ENCODE measurements at regions not wholly inside any gene's neighbourhood (a gene's known extent, or its start where the extent isn't known, plus 50 kb on each side); places are given as distances from the start of the nearest gene placed in this dataset.

DNA sequence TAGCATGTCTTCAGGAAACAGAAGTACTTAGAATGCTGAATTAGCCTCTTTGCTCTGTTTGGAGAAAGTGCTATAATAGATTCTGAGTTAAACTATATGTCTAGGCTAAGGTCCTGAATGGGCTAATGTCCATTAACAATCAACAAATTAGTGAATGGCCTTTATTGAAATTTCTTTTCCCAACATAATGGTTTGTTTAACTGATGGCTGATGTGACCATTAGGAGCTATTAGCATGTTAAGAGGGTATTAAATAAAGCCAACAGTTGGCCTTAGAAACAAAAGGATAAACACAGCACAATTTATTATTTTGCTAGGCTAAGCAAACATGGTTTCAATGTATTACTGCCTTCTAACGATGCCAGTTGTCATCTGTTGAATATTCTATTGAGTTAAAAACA, 234.3 kb upstream of the HS3ST5 start:
- no peak overlapping the region for H3K4me3 ChIP-seq (replicated peaks in 1 of 3; ENCODE audit: insufficient read depth in 1 of 3, low read depth in 1 of 3, low read length in 3 of 3)
- no peak overlapping the region for H2AFZ ChIP-seq (ENCODE audit: low read depth, low read length)
- no peaks in the 10 kb centered on the region for H3K4me1 ChIP-seq (ENCODE audit: control insufficient read depth, extremely low read depth, insufficient read depth, low read length)
- H3K9me3 ChIP-seq (replicated peaks; ENCODE audit: control insufficient read depth, insufficient read depth, low read length) = no peaks in the 10 kb centered on the region
- no peaks in the 10 kb centered on the region for H3K36me3 ChIP-seq (ENCODE audit: control insufficient read depth in 2 of 2, extremely low read depth in 1 of 2, insufficient read depth in 2 of 2, low read length in 2 of 2)
- intact Hi-C loops (cut with micrococcal nuclease) = no loop called here
- H3K4me2 ChIP-seq (ENCODE audit: insufficient read depth, low read length) = no peak overlapping the region
- ChIA-PET POLR2A (no interaction called here), CTCF (no interaction called here)
- dilution Hi-C loops (cut with MboI; ENCODE audit: extremely low pct_ligation_motif_present, low sequenced_read_pairs) = no loop called here
- no peaks in the 10 kb centered on the region for H3K9me1 ChIP-seq (replicated peaks; ENCODE audit: control insufficient read depth, extremely low read depth, insufficient read depth, low read length)
- no peaks in the 10 kb centered on the region for H4K20me1 ChIP-seq (replicated peaks; ENCODE audit: control insufficient read depth, extremely low read depth, insufficient read depth, low read length)
- DNase-seq (ENCODE audit: low read depth, low spot score) = no peak
- H3K27me3 ChIP-seq (ENCODE audit: control insufficient read depth in 2 of 2, insufficient read depth in 2 of 2, low read length in 2 of 2) = no peaks in the 10 kb centered on the region
- no peak for FAIRE-seq
- H3K79me2 ChIP-seq (ENCODE audit: control insufficient read depth, insufficient read depth, low read length) = no peaks in the 10 kb centered on the region
- no peak overlapping the region for H3K9ac ChIP-seq (replicated peaks; ENCODE audit: extremely low read depth, insufficient read depth, low read length)
- no peak overlapping the region for H3K27ac ChIP-seq (ENCODE audit: insufficient read depth, low read depth, low read length)
- TF ChIP-seq JUN (IDR thresholded peaks at IDR 0.05; ENCODE audit: borderline replicate concordance, insufficient read depth, insufficient read length, low read depth) (no peak), MYC (IDR thresholded peaks at IDR 0.05; ENCODE audit: low read depth, low read length) (no peak), POLR2AphosphoS5 (IDR thresholded peaks at IDR 0.05; ENCODE audit: insufficient read depth, low read depth, low read length) (no peak), EZH2 (IDR thresholded peaks at IDR 0.05; ENCODE audit: borderline replicate concordance, low read depth, low read length, severe bottlenecking) (no peak), GATA2 (IDR thresholded peaks at IDR 0.05; ENCODE audit: insufficient read depth, insufficient read length, low read depth, low read length) (no peak), POLR2A (IDR thresholded peaks at IDR 0.05; ENCODE audit: low read depth, low read length) (no peak), FOS (IDR thresholded peaks at IDR 0.05; ENCODE audit: borderline replicate concordance, insufficient read depth, low read length) (no peak)
- TF ChIP-seq, protein P1, sequence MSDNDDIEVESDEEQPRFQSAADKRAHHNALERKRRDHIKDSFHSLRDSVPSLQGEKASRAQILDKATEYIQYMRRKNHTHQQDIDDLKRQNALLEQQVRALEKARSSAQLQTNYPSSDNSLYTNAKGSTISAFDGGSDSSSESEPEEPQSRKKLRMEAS (IDR thresholded peaks at IDR 0.05; ENCODE audit: insufficient read depth, insufficient read length) = no peak
- TF ChIP-seq, protein P2, sequence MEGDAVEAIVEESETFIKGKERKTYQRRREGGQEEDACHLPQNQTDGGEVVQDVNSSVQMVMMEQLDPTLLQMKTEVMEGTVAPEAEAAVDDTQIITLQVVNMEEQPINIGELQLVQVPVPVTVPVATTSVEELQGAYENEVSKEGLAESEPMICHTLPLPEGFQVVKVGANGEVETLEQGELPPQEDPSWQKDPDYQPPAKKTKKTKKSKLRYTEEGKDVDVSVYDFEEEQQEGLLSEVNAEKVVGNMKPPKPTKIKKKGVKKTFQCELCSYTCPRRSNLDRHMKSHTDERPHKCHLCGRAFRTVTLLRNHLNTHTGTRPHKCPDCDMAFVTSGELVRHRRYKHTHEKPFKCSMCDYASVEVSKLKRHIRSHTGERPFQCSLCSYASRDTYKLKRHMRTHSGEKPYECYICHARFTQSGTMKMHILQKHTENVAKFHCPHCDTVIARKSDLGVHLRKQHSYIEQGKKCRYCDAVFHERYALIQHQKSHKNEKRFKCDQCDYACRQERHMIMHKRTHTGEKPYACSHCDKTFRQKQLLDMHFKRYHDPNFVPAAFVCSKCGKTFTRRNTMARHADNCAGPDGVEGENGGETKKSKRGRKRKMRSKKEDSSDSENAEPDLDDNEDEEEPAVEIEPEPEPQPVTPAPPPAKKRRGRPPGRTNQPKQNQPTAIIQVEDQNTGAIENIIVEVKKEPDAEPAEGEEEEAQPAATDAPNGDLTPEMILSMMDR (IDR thresholded peaks at IDR 0.05; ENCODE audit: extremely low read depth in 1 of 2, insufficient read depth in 1 of 2, low read depth in 1 of 2, low read length in 2 of 2) = no peak
- BruUV-seq (replicated peaks) = no TSS peak
